ENCODE measurements at regions not wholly inside any gene's neighbourhood (a gene's known extent, or its start where the extent isn't known, plus 50 kb on each side); places are given as distances from the start of the nearest gene placed in this dataset.

DNA sequence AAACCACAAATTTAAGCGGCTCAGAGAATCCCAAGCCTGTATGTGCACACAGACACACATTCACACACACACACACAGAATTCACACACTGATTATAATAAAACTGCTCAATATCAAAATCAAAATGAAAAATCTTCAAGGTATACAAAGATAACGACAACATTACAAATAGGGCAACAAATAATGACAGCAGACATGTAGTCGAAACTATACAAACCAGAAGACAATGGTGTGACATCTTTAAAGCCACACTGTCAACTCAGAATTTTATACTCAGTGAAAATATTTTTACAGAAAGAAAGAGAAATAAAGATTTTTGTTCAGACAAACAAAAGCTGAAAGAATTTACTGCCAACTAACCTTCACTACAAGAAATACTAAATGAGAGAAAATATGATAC, 333.4 kb downstream of the INSIG2 start:
- H3K4me1 ChIP-seq (ENCODE audit: control insufficient read depth in 4 of 4, insufficient read depth in 4 of 4, low read length in 3 of 4): no peaks in the 10 kb centered on the region
- no peak overlapping the region for H3K9ac ChIP-seq (ENCODE audit: low read depth in 1 of 2, low read length in 2 of 2)
- no peaks in the 10 kb centered on the region for H3K36me3 ChIP-seq (ENCODE audit: control insufficient read depth in 4 of 4, insufficient read depth in 3 of 4, low read depth in 1 of 4, low read length in 3 of 4)
- no peak overlapping the region for H3K4me3 ChIP-seq (ENCODE audit: low read depth in 1 of 3, low read length in 3 of 3)
- no peaks in the 10 kb centered on the region for H3K9me3 ChIP-seq (ENCODE audit: control insufficient read depth in 4 of 4, low read length in 3 of 4)
- no peak overlapping the region for H3K27ac ChIP-seq (ENCODE audit: low read depth in 1 of 2, low read length in 2 of 2)
- no peaks in the 10 kb centered on the region for H3K27me3 ChIP-seq (ENCODE audit: control insufficient read depth in 4 of 4, insufficient read depth in 4 of 4, low read length in 3 of 4)
- 89% methylated on average over 3 of the region's 3 CpGs for WGBS
- TF ChIP-seq SP1 (IDR thresholded peaks at IDR 0.05) (no peak), TAF1 (conservative IDR thresholded peaks at IDR 0.05) (no peak), NR2F2 (IDR thresholded peaks at IDR 0.05) (no peak), HNF4G (IDR thresholded peaks at IDR 0.05) (no peak), YY1 (IDR thresholded peaks at IDR 0.05) (no peak), FOXA2 (IDR thresholded peaks at IDR 0.05) (no peak), FOXA1 (IDR thresholded peaks at IDR 0.05) (no peak), RXRA (IDR thresholded peaks at IDR 0.05) (no peak), GABPA (IDR thresholded peaks at IDR 0.05 in 1 of 2, conservative IDR thresholded peaks at IDR 0.05 in 1 of 2) (no peak), RAD21 (IDR thresholded peaks at IDR 0.05) (no peak), JUND (IDR thresholded peaks at IDR 0.05) (no peak), EGR1 (IDR thresholded peaks at IDR 0.05; ENCODE audit: low read depth in 2 of 2) (no peak), HNF4A (conservative IDR thresholded peaks at IDR 0.05) (no peak)
- TF ChIP-seq, protein P1, sequence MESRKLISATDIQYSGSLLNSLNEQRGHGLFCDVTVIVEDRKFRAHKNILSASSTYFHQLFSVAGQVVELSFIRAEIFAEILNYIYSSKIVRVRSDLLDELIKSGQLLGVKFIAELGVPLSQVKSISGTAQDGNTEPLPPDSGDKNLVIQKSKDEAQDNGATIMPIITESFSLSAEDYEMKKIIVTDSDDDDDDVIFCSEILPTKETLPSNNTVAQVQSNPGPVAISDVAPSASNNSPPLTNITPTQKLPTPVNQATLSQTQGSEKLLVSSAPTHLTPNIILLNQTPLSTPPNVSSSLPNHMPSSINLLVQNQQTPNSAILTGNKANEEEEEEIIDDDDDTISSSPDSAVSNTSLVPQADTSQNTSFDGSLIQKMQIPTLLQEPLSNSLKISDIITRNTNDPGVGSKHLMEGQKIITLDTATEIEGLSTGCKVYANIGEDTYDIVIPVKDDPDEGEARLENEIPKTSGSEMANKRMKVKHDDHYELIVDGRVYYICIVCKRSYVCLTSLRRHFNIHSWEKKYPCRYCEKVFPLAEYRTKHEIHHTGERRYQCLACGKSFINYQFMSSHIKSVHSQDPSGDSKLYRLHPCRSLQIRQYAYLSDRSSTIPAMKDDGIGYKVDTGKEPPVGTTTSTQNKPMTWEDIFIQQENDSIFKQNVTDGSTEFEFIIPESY (IDR thresholded peaks at IDR 0.05): no peak
- TF ChIP-seq, protein P2, sequence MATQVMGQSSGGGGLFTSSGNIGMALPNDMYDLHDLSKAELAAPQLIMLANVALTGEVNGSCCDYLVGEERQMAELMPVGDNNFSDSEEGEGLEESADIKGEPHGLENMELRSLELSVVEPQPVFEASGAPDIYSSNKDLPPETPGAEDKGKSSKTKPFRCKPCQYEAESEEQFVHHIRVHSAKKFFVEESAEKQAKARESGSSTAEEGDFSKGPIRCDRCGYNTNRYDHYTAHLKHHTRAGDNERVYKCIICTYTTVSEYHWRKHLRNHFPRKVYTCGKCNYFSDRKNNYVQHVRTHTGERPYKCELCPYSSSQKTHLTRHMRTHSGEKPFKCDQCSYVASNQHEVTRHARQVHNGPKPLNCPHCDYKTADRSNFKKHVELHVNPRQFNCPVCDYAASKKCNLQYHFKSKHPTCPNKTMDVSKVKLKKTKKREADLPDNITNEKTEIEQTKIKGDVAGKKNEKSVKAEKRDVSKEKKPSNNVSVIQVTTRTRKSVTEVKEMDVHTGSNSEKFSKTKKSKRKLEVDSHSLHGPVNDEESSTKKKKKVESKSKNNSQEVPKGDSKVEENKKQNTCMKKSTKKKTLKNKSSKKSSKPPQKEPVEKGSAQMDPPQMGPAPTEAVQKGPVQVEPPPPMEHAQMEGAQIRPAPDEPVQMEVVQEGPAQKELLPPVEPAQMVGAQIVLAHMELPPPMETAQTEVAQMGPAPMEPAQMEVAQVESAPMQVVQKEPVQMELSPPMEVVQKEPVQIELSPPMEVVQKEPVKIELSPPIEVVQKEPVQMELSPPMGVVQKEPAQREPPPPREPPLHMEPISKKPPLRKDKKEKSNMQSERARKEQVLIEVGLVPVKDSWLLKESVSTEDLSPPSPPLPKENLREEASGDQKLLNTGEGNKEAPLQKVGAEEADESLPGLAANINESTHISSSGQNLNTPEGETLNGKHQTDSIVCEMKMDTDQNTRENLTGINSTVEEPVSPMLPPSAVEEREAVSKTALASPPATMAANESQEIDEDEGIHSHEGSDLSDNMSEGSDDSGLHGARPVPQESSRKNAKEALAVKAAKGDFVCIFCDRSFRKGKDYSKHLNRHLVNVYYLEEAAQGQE (IDR thresholded peaks at IDR 0.05): no peak
- TF ChIP-seq, protein P3, sequence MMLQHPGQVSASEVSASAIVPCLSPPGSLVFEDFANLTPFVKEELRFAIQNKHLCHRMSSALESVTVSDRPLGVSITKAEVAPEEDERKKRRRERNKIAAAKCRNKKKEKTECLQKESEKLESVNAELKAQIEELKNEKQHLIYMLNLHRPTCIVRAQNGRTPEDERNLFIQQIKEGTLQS (IDR thresholded peaks at IDR 0.05): no peak
- TF ChIP-seq, protein P4, sequence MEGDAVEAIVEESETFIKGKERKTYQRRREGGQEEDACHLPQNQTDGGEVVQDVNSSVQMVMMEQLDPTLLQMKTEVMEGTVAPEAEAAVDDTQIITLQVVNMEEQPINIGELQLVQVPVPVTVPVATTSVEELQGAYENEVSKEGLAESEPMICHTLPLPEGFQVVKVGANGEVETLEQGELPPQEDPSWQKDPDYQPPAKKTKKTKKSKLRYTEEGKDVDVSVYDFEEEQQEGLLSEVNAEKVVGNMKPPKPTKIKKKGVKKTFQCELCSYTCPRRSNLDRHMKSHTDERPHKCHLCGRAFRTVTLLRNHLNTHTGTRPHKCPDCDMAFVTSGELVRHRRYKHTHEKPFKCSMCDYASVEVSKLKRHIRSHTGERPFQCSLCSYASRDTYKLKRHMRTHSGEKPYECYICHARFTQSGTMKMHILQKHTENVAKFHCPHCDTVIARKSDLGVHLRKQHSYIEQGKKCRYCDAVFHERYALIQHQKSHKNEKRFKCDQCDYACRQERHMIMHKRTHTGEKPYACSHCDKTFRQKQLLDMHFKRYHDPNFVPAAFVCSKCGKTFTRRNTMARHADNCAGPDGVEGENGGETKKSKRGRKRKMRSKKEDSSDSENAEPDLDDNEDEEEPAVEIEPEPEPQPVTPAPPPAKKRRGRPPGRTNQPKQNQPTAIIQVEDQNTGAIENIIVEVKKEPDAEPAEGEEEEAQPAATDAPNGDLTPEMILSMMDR (IDR thresholded peaks at IDR 0.05; ENCODE audit: low read depth, low read length, missing input control): no peak
- TF ChIP-seq, protein P5, sequence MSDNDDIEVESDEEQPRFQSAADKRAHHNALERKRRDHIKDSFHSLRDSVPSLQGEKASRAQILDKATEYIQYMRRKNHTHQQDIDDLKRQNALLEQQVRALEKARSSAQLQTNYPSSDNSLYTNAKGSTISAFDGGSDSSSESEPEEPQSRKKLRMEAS (IDR thresholded peaks at IDR 0.05): no peak
- DNase-seq (ENCODE audit: low spot score): no peak

Data from liver (tissue), 8 donors.